IMR-90 (cell line): ENCODE measurements at regions not wholly inside any gene's neighbourhood (a gene's known extent, or its start where the extent isn't known, plus 50 kb on each side); places are given as distances from the start of the nearest gene placed in this dataset.

Experiments used
- CEBPB ChIP-seq: IDR thresholded peaks from 2 replicates; pipeline ENCODE4 v1.6.1; 2012; ENCODE audit warnings: low read depth, low read length, improper control_type of control experiment
- CHD1 ChIP-seq: IDR thresholded peaks from 2 replicates; pipeline ENCODE4 v1.6.1; 2012; ENCODE audit warnings: low read depth, low read length, improper control_type of control experiment
- CTCF ChIP-seq: conservative IDR thresholded peaks from 2 replicates; pipeline ENCODE4 v1.5.1; 2012; ENCODE audit warnings: mild to moderate bottlenecking, low read depth, low read length, improper control_type of control experiment
- MXI1 ChIP-seq: IDR thresholded peaks from 2 replicates; pipeline ENCODE4 v1.6.1; 2012; ENCODE audit warnings: low read depth, mild to moderate bottlenecking, low read length, moderate library complexity, borderline replicate concordance
- POLR2A ChIP-seq: IDR thresholded peaks from 2 replicates; pipeline ENCODE4 v1.6.1; 2012; ENCODE audit warnings: mild to moderate bottlenecking, low read depth, low read length
- RAD21 ChIP-seq: IDR thresholded peaks from 2 replicates; pipeline ENCODE4 v1.6.1; 2012; ENCODE audit warnings: low read length, improper control_type of control experiment
- RCOR1 ChIP-seq: IDR thresholded peaks from 2 replicates; pipeline ENCODE4 v1.6.1; 2012; ENCODE audit warnings: mild to moderate bottlenecking, low read length, improper control_type of control experiment; ENCODE audit not compliant: insufficient replicate concordance
- RFX5 ChIP-seq: IDR thresholded peaks from 2 replicates; pipeline ENCODE4 v1.8.0; 2012; ENCODE audit warnings: low read depth, mild to moderate bottlenecking, low read length, moderate library complexity
- USF2 ChIP-seq: fragments of 150-350 bp; IDR thresholded peaks from 2 replicates; pipeline ENCODE4 v1.6.1; 2017; ENCODE audit warnings: mild to moderate bottlenecking, antibody characterized with exemption, low read length, low read depth

DNA sequence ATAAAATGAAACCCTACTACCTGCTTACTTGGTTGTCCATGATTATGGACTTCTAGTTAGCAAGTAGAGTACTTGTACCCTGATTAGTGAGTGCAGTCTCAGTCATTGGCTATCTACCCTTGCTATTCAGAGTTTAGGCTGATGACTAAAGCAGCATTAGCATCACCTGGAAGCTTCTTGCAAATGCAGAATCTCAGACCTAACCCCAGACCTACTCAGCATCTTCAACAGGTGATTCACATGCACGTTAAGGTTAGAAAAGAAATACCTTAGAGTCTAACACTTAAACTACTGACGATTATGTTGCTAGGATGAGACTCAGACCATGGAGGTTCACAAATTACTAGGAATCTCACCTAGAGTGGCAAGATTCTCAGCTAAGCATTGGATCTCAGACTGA lies 399.9 kb upstream of the FANCL start:
- no peak for TF ChIP-seq RFX5
- no peak for TF ChIP-seq POLR2A
- TF ChIP-seq RAD21, result no peak
- no peak for TF ChIP-seq CEBPB
- no peak for TF ChIP-seq CTCF
- no peak for TF ChIP-seq USF2
- no peak for TF ChIP-seq CHD1
- TF ChIP-seq MXI1, result no peak
- no peak for TF ChIP-seq RCOR1
